ENCODE measurements at regions not wholly inside any gene's neighbourhood (a gene's known extent, or its start where the extent isn't known, plus 50 kb on each side); places are given as distances from the start of the nearest gene placed in this dataset.

DNA sequence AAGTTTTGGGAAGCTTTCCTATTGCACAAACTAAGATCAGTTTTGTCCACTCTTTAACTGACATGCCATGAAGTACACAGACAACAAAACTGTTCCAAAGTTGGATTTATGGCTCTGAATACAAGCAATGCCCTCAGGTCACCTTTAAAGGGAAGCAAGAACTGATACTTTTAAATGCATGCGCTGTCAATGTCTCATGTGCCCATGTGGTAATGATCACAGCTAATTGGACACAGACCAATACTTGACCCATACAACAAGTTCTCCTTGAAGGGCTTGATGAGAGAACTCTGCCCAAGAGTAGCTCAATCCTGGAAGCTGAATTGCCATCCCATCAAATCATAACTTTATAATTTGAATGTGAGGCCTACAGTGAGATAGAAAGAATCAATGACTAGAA lies 624.9 kb downstream of the ETS1 start:
- CTCF ChIA-PET: no interaction called here

DNA sequence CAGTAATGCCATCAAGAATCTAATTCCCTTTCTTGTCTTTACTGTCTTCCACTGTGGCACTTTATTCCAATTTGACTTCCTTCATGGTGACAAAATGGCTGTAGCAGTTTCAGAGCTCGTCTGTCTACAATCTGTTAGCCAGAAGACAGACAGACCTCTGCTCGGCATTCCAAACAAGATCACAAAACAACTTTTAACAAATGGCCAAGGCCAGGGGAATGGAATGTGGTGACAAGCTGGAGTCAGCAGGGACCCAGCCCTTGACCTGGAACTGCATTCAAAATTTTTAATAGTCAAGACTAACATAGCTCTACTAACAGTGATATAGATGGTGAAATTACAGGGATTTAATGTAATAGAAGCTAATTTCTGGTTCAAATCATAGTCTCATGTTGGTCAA lies 637.2 kb downstream of the ETS1 start:
- FAIRE-seq: no peak
- POLR2A ChIA-PET: no interaction called here

More for the DNA sequence above, 624.9 kb downstream of the ETS1 start:
- ATAC-seq (no peak), DNase-seq (ENCODE audit: low read depth in 1 of 2, low spot score in 1 of 2) (no peak), FAIRE-seq (no peak)
- POLR2A ChIA-PET: no interaction called here
- Histone ChIP-seq H3K4me2 (no peak overlapping the region), H3K9me3 (no peaks in the 10 kb centered on the region), H3K27ac (no peak overlapping the region), H3K4me3 (no peak overlapping the region), H3K4me1 (no peaks in the 10 kb centered on the region)
- 25% methylated on average over 1 of the region's 1 CpG for WGBS (ENCODE audit: missing lambda C conversion rate)
- no peak for TF ChIP-seq PHF8 (IDR thresholded peaks at IDR 0.05; ENCODE audit: borderline replicate concordance, low read depth)
- no peak for TF ChIP-seq EP300 (IDR thresholded peaks at IDR 0.05)
- no peak for TF ChIP-seq CEBPB (IDR thresholded peaks at IDR 0.05)
- TF ChIP-seq GATA3 (IDR thresholded peaks at IDR 0.05; ENCODE audit: borderline replicate concordance): no peak

DNA sequence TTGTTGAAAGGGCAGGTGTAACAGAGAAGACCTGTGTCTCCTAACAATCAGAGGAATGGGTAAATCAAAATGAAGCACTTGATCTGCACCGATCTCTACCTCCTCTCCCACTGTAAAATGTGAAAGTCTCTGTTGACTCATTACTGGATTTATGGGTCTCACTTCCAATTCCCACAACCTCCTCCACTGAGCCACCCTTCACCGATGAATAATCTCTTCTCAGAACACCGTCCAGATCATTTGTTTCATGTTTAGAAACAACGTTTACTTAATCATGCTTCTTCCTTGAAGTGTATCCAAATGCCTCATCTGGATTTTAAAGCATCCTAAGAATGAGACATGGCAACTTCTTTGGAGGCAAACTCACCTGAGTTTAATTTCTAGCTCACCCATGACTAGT lies 643.6 kb downstream of the ETS1 start:
- no peaks in the 10 kb centered on the region for H3K4me1 ChIP-seq
- ATAC-seq: no peak
- H3K9me3 ChIP-seq: no peaks in the 10 kb centered on the region
- no peak overlapping the region for H3K4me3 ChIP-seq
- H3K4me2 ChIP-seq: no peak overlapping the region
- no peak overlapping the region for H3K27ac ChIP-seq
- no peak for DNase-seq (ENCODE audit: low read depth in 1 of 2, low spot score in 1 of 2)
- POLR2A ChIA-PET: no interaction called here
- CTCF ChIA-PET: no interaction called here
- TF ChIP-seq KDM5A (IDR thresholded peaks at IDR 0.05) (no peak), MAFK (IDR thresholded peaks at IDR 0.05; ENCODE audit: partially characterized antibody) (no peak), POLR2A (IDR thresholded peaks at IDR 0.05; ENCODE audit: low read length) (no peak), ZFP36 (IDR thresholded peaks at IDR 0.05; ENCODE audit: borderline replicate concordance, partially characterized antibody) (no peak), TP53 (CRISPR knock-in tag; IDR thresholded peaks at IDR 0.05) (no peak), HEYL (CRISPR knock-in tag; IDR thresholded peaks at IDR 0.05) (no peak), NR3C1 (IDR thresholded peaks at IDR 0.05) (no peak)
- TF ChIP-seq, protein P1, sequence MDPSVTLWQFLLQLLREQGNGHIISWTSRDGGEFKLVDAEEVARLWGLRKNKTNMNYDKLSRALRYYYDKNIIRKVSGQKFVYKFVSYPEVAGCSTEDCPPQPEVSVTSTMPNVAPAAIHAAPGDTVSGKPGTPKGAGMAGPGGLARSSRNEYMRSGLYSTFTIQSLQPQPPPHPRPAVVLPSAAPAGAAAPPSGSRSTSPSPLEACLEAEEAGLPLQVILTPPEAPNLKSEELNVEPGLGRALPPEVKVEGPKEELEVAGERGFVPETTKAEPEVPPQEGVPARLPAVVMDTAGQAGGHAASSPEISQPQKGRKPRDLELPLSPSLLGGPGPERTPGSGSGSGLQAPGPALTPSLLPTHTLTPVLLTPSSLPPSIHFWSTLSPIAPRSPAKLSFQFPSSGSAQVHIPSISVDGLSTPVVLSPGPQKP (IDR thresholded peaks at IDR 0.05; ENCODE audit: low read depth, low read length): no peak
- TF ChIP-seq, protein P2, sequence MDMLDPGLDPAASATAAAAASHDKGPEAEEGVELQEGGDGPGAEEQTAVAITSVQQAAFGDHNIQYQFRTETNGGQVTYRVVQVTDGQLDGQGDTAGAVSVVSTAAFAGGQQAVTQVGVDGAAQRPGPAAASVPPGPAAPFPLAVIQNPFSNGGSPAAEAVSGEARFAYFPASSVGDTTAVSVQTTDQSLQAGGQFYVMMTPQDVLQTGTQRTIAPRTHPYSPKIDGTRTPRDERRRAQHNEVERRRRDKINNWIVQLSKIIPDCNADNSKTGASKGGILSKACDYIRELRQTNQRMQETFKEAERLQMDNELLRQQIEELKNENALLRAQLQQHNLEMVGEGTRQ (IDR thresholded peaks at IDR 0.05): no peak
- TF ChIP-seq, protein P3, sequence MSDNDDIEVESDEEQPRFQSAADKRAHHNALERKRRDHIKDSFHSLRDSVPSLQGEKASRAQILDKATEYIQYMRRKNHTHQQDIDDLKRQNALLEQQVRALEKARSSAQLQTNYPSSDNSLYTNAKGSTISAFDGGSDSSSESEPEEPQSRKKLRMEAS (IDR thresholded peaks at IDR 0.05): no peak
- 20% methylated on average over 4 of the region's 4 CpGs for WGBS (ENCODE audit: missing lambda C conversion rate)
- no peak for FAIRE-seq

More for the DNA sequence above, 637.2 kb downstream of the ETS1 start:
- Histone ChIP-seq H3K4me3 (no peak overlapping the region), H3K9me3 (no peaks in the 10 kb centered on the region), H3K27ac (no peak overlapping the region), H3K4me1 (no peaks in the 10 kb centered on the region), H3K4me2 (no peak overlapping the region)
- DNase-seq (ENCODE audit: low read depth in 1 of 2, low spot score in 1 of 2) (no peak), ATAC-seq (no peak)
- CTCF ChIA-PET: no interaction called here
- TF ChIP-seq JUNB (IDR thresholded peaks at IDR 0.05): no peak
- TF ChIP-seq CHD4 (IDR thresholded peaks at IDR 0.05; ENCODE audit: borderline replicate concordance): no peak
- TF ChIP-seq, protein P4, sequence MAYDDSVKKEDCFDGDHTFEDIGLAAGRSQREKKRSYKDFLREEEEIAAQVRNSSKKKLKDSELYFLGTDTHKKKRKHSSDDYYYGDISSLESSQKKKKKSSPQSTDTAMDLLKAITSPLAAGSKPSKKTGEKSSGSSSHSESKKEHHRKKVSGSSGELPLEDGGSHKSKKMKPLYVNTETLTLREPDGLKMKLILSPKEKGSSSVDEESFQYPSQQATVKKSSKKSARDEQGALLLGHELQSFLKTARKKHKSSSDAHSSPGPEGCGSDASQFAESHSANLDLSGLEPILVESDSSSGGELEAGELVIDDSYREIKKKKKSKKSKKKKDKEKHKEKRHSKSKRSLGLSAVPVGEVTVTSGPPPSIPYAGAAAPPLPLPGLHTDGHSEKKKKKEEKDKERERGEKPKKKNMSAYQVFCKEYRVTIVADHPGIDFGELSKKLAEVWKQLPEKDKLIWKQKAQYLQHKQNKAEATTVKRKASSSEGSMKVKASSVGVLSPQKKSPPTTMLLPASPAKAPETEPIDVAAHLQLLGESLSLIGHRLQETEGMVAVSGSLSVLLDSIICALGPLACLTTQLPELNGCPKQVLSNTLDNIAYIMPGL (CRISPR knock-in tag; IDR thresholded peaks at IDR 0.05; ENCODE audit: borderline replicate concordance): no peak
- no peak for TF ChIP-seq RAD21 (conservative IDR thresholded peaks at IDR 0.05 in 1 of 2, IDR thresholded peaks at IDR 0.05 in 1 of 2)
- TF ChIP-seq HOXA7 (CRISPR knock-in tag; IDR thresholded peaks at IDR 0.05): no peak
- no peak for TF ChIP-seq HOXB5 (CRISPR knock-in tag; IDR thresholded peaks at IDR 0.05)
- TF ChIP-seq, protein P5, sequence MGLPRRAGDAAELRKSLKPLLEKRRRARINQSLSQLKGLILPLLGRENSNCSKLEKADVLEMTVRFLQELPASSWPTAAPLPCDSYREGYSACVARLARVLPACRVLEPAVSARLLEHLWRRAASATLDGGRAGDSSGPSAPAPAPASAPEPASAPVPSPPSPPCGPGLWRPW (IDR thresholded peaks at IDR 0.05): no peak
- no peak for TF ChIP-seq SMC3 (IDR thresholded peaks at IDR 0.05)
- TF ChIP-seq JUN (IDR thresholded peaks at IDR 0.05): no peak
- no peak for TF ChIP-seq TP53 (CRISPR knock-in tag; IDR thresholded peaks at IDR 0.05)
- TF ChIP-seq, protein P3 (IDR thresholded peaks at IDR 0.05): no peak
- no peak for TF ChIP-seq RNF2 (IDR thresholded peaks at IDR 0.05; ENCODE audit: borderline replicate concordance, low read depth)
- TF ChIP-seq, protein P1 (IDR thresholded peaks at IDR 0.05; ENCODE audit: low read depth, low read length): no peak
- no peak for TF ChIP-seq TFCP2L1 (CRISPR knock-in tag; IDR thresholded peaks at IDR 0.05)
- 0% methylated on average over 2 of the region's 2 CpGs for WGBS (ENCODE audit: missing lambda C conversion rate)
